GM12872 (cell line): ENCODE measurements at regions not wholly inside any gene's neighbourhood (a gene's known extent, or its start where the extent isn't known, plus 50 kb on each side); places are given as distances from the start of the nearest gene placed in this dataset.

ENCODE experiments used
- CTCF ChIP-seq: IDR thresholded peaks from 3 replicates; pipeline ENCODE4 v1.5.1; 2011; ENCODE audit warnings: low read depth, mild to moderate bottlenecking, low read length, moderate library complexity; ENCODE audit not compliant: insufficient read depth

GRCh38 chr18:2414235-2414634 lies 157.1 kb downstream of the METTL4 start:
- TF ChIP-seq CTCF = no peak

GRCh38 chr18:2415656-2416055 lies 155.6 kb downstream of the METTL4 start:
- TF ChIP-seq CTCF = no peak

- no peak for TF ChIP-seq CTCF
These were observed 153.3 kb downstream of the METTL4 start for GRCh38 chr18:2417861-2418610.

- no peak for TF ChIP-seq CTCF
These were observed 150.9 kb downstream of the METTL4 start for GRCh38 chr18:2420367-2420766.

GRCh38 chr18:2423761-2424160 lies 147.5 kb downstream of the METTL4 start:
- TF ChIP-seq CTCF = no peak

GRCh38 chr18:2424420-2424819 lies 146.9 kb downstream of the METTL4 start:
- no peak for TF ChIP-seq CTCF

GRCh38 chr18:2425426-2426317 lies 145.6 kb downstream of the METTL4 start:
- no peak for TF ChIP-seq CTCF
